ENCODE measurements at regions not wholly inside any gene's neighbourhood (a gene's known extent, or its start where the extent isn't known, plus 50 kb on each side); places are given as distances from the start of the nearest gene placed in this dataset.
"Not testable (repeated sequence)": the region's sequence is repeated elsewhere in the genome, so short reads cannot be mapped to it uniquely, and the experiment has no call there.

- Histone ChIP-seq H3K9me3 (no peaks in the 10 kb centered on the region), H3K4me1 (peaks cover 2% of the 10 kb centered on the region), H3K27me3 (ENCODE audit: insufficient read depth in 3 of 3, low read length in 2 of 3) (no peaks in the 10 kb centered on the region), H3K4me3 (no peak overlapping the region), H3K36me3 (ENCODE audit: insufficient read depth in 1 of 2, low read depth in 1 of 2) (no peaks in the 10 kb centered on the region), H3K27ac (no peak overlapping the region)
- no peak for DNase-seq
- 51 to 74% (median 61%) methylated on average over 4 of the region's 4 CpGs for whole genome bisulfite sequencing, 3 donors
- no peak for ATAC-seq
- TF ChIP-seq CTCF (IDR thresholded peaks at IDR 0.05), result no peak
- intact Hi-C loops (cut with DNase I), result no loop called here
Measured at GRCh38 chr7:24434972-24435371, 138.3 kb upstream of the PALS2 start.

- peaks cover 14% of the 10 kb centered on the region for H3K4me1 ChIP-seq
- ATAC-seq, result no peak
- 85 to 89% (median 86%) methylated on average over 2 of the region's 2 CpGs for WGBS, 3 donors
- TF ChIP-seq CTCF (IDR thresholded peaks at IDR 0.05), result no peak
- DNase-seq, result no peak
- H3K9me3 ChIP-seq, result no peaks in the 10 kb centered on the region
- no peak overlapping the region for H3K27ac ChIP-seq
- no peaks in the 10 kb centered on the region for H3K36me3 ChIP-seq (ENCODE audit: insufficient read depth in 1 of 2, low read depth in 1 of 2)
- H3K27me3 ChIP-seq (ENCODE audit: insufficient read depth in 3 of 3, low read length in 2 of 3), result no peaks in the 10 kb centered on the region
- H3K4me3 ChIP-seq, result no peak overlapping the region
- intact Hi-C loops (cut with DNase I), result no loop called here
Measured at GRCh38 chr7:24436131-24436920, 136.9 kb upstream of the PALS2 start.

- H3K9me3 ChIP-seq, result no peaks in the 10 kb centered on the region
- TF ChIP-seq CTCF (IDR thresholded peaks at IDR 0.05), result no peak
- H3K36me3 ChIP-seq (ENCODE audit: insufficient read depth in 1 of 2, low read depth in 1 of 2), result no peaks in the 10 kb centered on the region
- no peak overlapping the region for H3K27ac ChIP-seq
- ATAC-seq (no peak), DNase-seq (no peak)
- H3K4me1 ChIP-seq, result peaks cover 22% of the 10 kb centered on the region
- no peaks in the 10 kb centered on the region for H3K27me3 ChIP-seq (ENCODE audit: insufficient read depth in 3 of 3, low read length in 2 of 3)
- intact Hi-C loops (cut with DNase I), result no loop called here
- H3K4me3 ChIP-seq, result no peak overlapping the region
Measured at GRCh38 chr7:24438232-24438631, 135.0 kb upstream of the PALS2 start.

- ATAC-seq; H3K9me3 ChIP-seq; H3K27ac ChIP-seq; H3K36me3 ChIP-seq (ENCODE audit: insufficient read depth in 1 of 2, low read depth in 1 of 2); H3K27me3 ChIP-seq (ENCODE audit: insufficient read depth in 3 of 3, low read length in 2 of 3); DNase-seq; intact Hi-C loops (cut with DNase I); H3K4me3 ChIP-seq: not testable (repeated sequence)
- H3K4me1 ChIP-seq, result peaks cover 22% of the 10 kb centered on the region
- 77 to 88% (median 77%) methylated on average over 3 of the region's 3 CpGs for WGBS, 3 donors
Measured at GRCh38 chr7:24439104-24439503, 134.1 kb upstream of the PALS2 start.

GRCh38 chr7:24440892-24441291 lies 132.4 kb upstream of the PALS2 start:
- 70 to 85% (median 71%) methylated on average over 3 of the region's 3 CpGs for WGBS, 3 donors
- Histone ChIP-seq H3K27ac (no peak overlapping the region), H3K36me3 (ENCODE audit: insufficient read depth in 1 of 2, low read depth in 1 of 2) (no peaks in the 10 kb centered on the region), H3K9me3 (no peaks in the 10 kb centered on the region), H3K4me3 (no peak overlapping the region), H3K4me1 (peaks cover 22% of the 10 kb centered on the region), H3K27me3 (ENCODE audit: insufficient read depth in 3 of 3, low read length in 2 of 3) (no peaks in the 10 kb centered on the region)
- no peak for TF ChIP-seq CTCF (IDR thresholded peaks at IDR 0.05)
- no peak for ATAC-seq
- no peak for DNase-seq
- intact Hi-C loops (cut with DNase I), result no loop called here

Measured in psoas muscle (tissue), 7 donors.